ENCODE measurements at regions not wholly inside any gene's neighbourhood (a gene's known extent, or its start where the extent isn't known, plus 50 kb on each side); places are given as distances from the start of the nearest gene placed in this dataset.

- TF ChIP-seq CTCF (IDR thresholded peaks at IDR 0.05) (no peak), ZFX (IDR thresholded peaks at IDR 0.05; ENCODE audit: borderline replicate concordance) (no peak)
Measured at GRCh38 chr4:133839326-133839725, 362.3 kb downstream of the PABPC4L start.

All from 22Rv1 (cell line).